ENCODE measurements at regions not wholly inside any gene's neighbourhood (a gene's known extent, or its start where the extent isn't known, plus 50 kb on each side); places are given as distances from the start of the nearest gene placed in this dataset.

- TF ChIP-seq EZH2 (IDR thresholded peaks at IDR 0.05): no peak
- TF ChIP-seq CTCF (IDR thresholded peaks at IDR 0.05): no peak
Observed at GRCh38 chr1:175262621-175263020, 70.0 kb upstream of the KIAA0040 start.

Data from neural progenitor cell (in vitro differentiated cells).